GM19397 (cell line): ENCODE measurements at regions not wholly inside any gene's neighbourhood (a gene's known extent, or its start where the extent isn't known, plus 50 kb on each side); places are given as distances from the start of the nearest gene placed in this dataset.

Source experiments
- ATAC-seq: cut with Tn5 transposase; IDR thresholded peaks from one replicate; pipeline ENCODE4 v1.9.1; 2021; ENCODE audit warnings: mild to moderate bottlenecking, moderate library complexity; ENCODE audit not compliant: unreplicated experiment

DNA sequence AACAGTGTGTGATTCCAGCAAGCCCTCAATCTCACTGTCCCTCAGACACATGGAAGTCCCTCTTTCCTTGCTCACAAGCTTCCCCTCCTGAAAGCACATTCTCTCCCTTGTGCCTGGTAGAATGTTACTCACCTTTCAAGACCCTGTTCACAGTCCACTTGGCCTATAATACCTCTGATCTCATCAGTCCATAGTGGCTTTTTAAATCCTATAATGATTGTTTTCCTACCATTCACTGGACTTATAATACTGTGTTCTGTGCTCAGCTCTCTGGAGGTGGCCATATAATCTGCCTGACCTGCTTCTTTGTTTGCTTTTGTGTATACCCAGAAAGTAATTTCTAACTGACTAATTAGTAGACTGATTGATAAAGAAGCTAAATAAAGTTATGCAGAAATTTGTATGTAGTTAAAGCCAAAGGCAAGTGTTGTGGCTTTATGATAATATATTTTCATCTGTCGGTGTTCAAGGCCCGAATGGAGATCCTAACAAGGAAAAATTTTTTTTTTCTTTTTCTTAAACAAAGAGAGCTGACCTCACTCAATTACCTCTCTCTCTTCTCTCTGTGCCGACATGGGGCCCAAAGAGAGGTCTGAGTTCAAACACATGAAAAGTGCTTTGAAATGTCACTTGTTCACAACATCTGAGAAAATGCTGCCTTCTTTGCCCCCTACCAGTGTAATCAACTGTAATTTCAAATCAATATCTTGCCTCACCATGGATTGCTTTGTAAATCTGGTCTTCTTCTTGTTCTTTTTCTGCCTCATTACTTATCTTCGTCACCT lies 1033.0 kb upstream of the PIK3C3 start:
- no peak for ATAC-seq

- ATAC-seq, result no peak
Measured at GRCh38 chr18:40917056-40917455, 1038.0 kb upstream of the PIK3C3 start.

DNA sequence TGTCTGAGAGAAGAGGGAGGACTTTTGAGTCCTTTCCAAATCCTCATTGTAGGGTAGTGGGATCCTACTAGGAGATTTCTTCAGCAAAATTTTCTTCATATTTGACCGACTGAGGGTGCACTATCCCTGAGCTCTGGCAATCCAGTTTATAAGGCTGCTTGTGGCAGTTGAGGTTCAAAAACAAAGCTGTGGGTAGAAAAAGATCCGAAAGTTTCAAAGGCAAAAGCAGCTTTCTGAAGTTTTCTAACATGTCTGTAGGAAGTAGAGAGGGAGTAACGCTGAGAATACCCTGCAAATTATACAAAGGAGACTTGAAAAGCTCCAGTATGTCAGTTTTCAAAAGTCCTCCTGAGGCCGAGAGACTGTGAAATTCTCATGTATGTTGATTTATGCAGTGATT lies 1039.3 kb upstream of the PIK3C3 start:
- ATAC-seq, result no peak

- ATAC-seq, result no peak
Measured at GRCh38 chr18:40911582-40912254, 1043.3 kb upstream of the PIK3C3 start.

DNA sequence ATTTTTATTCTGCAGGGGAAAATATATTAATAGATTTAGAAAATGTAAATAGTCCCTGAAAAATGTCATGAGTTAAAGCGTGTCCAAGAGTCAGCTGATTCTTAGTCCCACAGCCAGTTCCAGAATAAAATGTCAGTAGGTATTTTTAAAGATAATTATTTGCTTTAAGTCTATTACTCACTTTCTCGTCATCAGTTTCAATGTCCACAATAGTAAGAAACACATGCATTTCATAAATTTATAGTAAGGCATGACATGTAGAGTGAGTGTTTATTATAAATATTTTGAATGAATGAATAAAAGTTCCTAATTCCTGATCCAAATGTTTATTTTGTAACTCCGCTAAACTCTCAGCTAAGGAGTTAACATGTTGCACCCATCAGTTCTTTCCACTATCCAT lies 1044.0 kb upstream of the PIK3C3 start:
- no peak for ATAC-seq

- no peak for ATAC-seq
Measured at GRCh38 chr18:40907842-40908241, 1047.2 kb upstream of the PIK3C3 start.

DNA sequence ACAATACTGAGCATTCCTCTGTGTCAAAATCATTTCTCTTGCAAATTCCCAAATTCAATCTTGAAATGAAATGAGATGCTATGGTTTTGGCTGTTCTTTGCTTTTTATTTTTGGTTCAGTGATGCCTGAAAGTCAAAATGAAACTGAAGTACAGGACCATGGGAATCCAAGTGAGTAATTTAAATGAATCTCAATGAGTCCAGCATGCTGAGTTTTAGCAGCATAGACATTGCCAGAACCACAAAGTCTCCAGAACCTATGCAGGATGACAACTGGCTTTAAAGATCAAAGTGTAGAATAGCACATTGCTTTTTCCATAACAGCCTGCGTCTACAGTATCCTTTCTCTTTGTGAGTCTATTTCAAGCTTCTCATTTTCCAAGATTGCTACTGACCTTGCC lies 1050.7 kb upstream of the PIK3C3 start:
- no peak for ATAC-seq

- no peak for ATAC-seq
Measured at GRCh38 chr18:40902436-40902835, 1052.6 kb upstream of the PIK3C3 start.

GRCh38 chr18:40897884-40898283 lies 1057.2 kb upstream of the PIK3C3 start:
- ATAC-seq, result no peak

DNA sequence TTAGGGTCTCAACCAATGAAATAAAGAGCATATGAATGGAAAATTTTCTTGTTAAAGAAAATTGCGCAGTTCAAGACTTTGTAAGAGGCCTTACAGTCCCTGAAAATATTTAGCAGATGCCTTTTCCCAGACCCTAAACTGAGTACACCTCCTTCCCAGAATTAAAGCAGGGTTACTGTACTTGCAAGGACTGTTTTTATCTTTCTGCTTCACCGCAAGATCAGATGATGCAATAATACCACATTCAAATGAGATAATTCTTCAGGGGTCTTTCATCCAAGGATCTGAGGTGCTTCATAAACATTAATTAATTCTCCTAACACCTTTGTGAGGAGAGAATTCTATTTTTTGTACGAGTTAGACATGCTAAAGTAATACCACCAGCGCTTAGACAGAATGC lies 1071.8 kb upstream of the PIK3C3 start:
- no peak for ATAC-seq

DNA sequence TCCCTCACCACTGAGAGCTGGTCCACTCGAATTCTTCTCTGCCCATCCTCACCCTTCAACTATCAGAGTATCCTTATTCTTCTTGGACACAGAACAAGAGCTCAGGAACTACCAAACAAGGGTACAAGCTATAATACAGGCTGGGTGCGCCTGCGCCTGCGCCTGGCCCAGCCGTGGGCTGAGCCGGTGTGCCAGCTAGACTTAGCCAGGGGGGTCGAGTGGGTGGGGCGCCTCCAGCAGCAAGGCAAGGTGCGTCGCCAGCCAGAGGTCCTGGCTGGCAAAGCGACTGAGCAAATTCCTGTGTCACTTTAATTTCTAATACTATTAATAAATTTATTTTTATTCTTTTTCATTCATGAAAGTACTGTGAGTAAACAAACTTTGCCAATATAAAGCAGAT lies 1072.6 kb upstream of the PIK3C3 start:
- ATAC-seq, result no peak

DNA sequence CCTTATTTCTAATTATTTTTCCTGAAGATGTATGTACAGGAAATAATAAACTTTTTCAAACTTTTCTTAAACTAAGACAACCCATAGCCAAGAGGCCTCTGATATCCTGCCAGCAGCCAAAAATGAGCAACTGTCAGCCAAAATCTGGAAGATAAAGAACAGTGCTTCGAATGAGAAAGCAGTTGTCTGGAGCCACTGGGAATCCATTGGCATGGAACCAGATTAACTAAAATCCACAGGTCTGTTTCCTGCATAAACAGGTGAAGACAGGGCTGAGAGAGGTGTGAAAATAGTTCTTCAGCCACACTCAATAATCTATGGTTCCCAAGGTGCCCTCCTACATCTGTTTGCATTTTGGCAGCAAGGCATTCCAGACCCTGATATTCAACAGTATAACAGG lies 1076.7 kb upstream of the PIK3C3 start:
- no peak for ATAC-seq

- ATAC-seq, result no peak
Measured at GRCh38 chr18:40877096-40877495, 1077.9 kb upstream of the PIK3C3 start.

GRCh38 chr18:40875101-40875615 lies 1079.9 kb upstream of the PIK3C3 start:
- no peak for ATAC-seq

GRCh38 chr18:40874233-40874632 lies 1080.8 kb upstream of the PIK3C3 start:
- ATAC-seq, result no peak

GRCh38 chr18:40868110-40868858 lies 1086.8 kb upstream of the PIK3C3 start:
- no peak for ATAC-seq

DNA sequence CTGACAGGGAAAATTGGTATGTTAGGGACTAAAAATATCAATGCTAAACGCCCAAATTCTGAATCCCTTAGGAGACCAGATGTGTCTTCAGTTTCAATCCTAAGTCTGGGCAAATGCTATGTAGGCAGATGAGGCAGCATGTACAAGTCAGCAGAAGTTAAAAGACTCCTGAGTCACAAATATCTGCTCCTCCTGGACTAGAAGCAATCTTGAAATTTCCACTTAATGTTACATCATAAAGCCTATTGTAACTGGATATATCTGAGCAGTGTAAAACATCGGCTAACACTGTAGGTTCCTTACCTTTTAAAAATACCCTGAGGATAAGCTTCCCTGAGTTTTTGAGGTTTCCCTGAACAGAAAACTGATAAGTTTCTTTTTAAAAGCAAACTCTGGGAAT lies 1087.6 kb upstream of the PIK3C3 start:
- ATAC-seq, result no peak

- ATAC-seq, result no peak
Measured at GRCh38 chr18:40866968-40867367, 1088.1 kb upstream of the PIK3C3 start.

DNA sequence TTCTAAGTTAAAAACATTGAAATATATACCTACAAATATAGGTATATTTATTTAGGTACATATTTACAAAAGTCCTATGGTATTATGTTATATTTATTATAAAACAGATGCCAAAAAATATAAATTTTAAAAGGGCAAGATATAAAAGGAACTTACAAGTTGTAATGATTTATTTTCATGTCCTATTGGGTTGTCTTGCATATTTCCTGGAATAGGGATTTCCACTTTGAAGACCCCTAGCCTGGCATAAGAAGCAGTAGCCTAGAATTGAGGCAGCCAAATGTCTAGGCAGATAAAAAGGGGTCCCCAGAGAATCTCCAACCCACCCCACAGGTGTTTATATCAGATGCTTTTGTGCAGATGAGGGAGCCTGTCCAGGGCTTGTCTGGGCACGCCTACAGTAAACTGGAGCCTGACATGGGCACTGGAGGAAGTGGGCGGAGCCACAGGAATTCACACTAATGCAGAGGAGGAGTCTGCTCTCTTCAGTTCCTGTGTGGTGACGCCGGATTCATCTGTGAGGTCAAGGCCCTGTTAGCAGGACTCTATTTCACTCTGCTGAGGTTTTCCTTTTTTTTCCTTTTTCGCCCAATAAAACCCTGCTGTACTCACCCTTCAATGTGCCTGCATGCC lies 1088.9 kb upstream of the PIK3C3 start:
- ATAC-seq, result no peak

DNA sequence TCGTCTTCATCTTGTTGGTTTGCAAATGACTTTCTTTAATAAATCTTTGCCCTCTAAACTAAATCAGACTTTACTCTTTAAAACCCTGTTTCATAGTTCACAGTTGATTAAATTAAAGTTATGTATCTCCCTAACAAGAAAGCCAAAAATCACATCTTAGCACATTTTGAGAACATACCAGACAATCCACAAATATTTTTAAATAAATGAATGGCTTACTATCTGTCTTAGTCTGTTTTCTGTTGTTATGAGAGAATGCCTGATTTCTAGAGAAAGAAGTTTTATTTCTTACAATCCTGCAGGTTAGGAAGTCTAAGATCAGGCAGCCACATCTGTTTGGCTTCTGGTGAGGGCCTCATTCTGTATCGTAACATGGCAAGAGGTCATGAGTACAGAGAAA lies 1090.2 kb upstream of the PIK3C3 start:
- no peak for ATAC-seq

GRCh38 chr18:40863801-40864200 lies 1091.2 kb upstream of the PIK3C3 start:
- ATAC-seq, result no peak
